ENCODE measurements at regions not wholly inside any gene's neighbourhood (a gene's known extent, or its start where the extent isn't known, plus 50 kb on each side); places are given as distances from the start of the nearest gene placed in this dataset.

- TF ChIP-seq, protein P1, sequence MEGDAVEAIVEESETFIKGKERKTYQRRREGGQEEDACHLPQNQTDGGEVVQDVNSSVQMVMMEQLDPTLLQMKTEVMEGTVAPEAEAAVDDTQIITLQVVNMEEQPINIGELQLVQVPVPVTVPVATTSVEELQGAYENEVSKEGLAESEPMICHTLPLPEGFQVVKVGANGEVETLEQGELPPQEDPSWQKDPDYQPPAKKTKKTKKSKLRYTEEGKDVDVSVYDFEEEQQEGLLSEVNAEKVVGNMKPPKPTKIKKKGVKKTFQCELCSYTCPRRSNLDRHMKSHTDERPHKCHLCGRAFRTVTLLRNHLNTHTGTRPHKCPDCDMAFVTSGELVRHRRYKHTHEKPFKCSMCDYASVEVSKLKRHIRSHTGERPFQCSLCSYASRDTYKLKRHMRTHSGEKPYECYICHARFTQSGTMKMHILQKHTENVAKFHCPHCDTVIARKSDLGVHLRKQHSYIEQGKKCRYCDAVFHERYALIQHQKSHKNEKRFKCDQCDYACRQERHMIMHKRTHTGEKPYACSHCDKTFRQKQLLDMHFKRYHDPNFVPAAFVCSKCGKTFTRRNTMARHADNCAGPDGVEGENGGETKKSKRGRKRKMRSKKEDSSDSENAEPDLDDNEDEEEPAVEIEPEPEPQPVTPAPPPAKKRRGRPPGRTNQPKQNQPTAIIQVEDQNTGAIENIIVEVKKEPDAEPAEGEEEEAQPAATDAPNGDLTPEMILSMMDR (IDR thresholded peaks at IDR 0.05) = no peak
- no peak for TF ChIP-seq POLR2A (IDR thresholded peaks at IDR 0.05)
Observed at GRCh38 chr12:65653321-65653720, 171.0 kb upstream of the HMGA2 start.
